Panc1 (cell line): ENCODE measurements at regions not wholly inside any gene's neighbourhood (a gene's known extent, or its start where the extent isn't known, plus 50 kb on each side); places are given as distances from the start of the nearest gene placed in this dataset.

Experiments
- POLR2AphosphoS5 ChIP-seq: IDR thresholded peaks from 2 replicates; pipeline ENCODE4 v1.6.1; 2012; ENCODE audit warnings: mild to moderate bottlenecking, low read depth, low read length, moderate library complexity
- SIN3A ChIP-seq: IDR thresholded peaks from 2 replicates; pipeline ENCODE4 v1.6.1; 2012; ENCODE audit warnings: low read depth, mild to moderate bottlenecking, low read length, moderate library complexity, borderline replicate concordance; ENCODE audit not compliant: insufficient read depth
- TCF7L2 ChIP-seq: IDR thresholded peaks from 2 replicates; pipeline ENCODE4 v1.6.1; 2011; ENCODE audit warnings: mild to moderate bottlenecking, low read depth, low read length, inconsistent platforms
- TF ChIP-seq, protein P1 (sequence below): fragments of 450-650 bp; IDR thresholded peaks from 2 replicates; pipeline ENCODE4 v1.5.1; 2017; ENCODE audit warnings: mild to moderate bottlenecking

DNA sequence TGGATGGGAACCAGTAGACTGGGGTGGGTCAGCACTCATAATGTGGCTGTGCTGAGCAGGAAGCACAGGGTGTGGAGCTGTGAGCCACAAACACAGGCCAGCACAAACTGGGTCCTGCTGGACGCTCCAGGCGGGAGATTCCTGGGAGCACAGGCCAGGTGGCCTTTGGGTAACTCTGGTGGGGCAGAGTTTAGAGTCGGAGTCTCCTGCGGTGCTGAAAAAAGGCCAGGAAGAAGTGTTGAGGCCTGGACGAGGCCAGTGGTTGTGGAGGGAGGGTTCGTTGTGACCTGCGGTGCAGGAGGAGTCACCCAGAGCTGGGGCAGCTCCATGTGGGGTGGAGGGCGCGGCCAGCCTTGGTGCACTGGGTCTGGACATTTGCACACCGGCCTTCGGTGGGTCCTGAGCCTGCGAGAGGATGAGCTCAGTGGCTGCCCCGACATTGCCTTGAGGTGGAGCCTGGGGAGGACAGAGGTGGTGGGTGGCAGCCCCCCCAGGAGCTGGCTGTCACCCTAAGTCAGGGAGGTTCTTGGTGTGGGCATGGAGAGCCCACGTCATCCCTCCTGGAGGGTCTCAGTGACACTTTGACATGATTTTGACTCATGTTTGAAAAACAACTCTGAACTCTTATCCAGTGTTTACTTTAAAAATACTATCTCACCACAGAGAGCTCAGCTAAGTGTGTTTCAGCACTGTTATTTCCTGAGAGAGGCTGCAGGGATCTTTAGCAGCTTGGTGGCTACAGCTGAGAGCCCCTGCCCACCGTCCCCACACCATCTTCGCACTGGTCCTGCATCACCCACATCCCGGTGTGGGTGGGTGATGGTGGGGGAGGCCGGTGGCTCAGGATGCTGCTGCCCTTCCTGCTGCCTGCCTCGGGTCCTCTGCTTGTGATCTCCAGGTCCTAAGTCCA, 98.7 kb downstream of the NPIPB11 start:
- TF ChIP-seq, protein P1, sequence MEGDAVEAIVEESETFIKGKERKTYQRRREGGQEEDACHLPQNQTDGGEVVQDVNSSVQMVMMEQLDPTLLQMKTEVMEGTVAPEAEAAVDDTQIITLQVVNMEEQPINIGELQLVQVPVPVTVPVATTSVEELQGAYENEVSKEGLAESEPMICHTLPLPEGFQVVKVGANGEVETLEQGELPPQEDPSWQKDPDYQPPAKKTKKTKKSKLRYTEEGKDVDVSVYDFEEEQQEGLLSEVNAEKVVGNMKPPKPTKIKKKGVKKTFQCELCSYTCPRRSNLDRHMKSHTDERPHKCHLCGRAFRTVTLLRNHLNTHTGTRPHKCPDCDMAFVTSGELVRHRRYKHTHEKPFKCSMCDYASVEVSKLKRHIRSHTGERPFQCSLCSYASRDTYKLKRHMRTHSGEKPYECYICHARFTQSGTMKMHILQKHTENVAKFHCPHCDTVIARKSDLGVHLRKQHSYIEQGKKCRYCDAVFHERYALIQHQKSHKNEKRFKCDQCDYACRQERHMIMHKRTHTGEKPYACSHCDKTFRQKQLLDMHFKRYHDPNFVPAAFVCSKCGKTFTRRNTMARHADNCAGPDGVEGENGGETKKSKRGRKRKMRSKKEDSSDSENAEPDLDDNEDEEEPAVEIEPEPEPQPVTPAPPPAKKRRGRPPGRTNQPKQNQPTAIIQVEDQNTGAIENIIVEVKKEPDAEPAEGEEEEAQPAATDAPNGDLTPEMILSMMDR = no peak
- TF ChIP-seq POLR2AphosphoS5 (no peak), TCF7L2 (no peak), SIN3A (no peak)
